Hematopoietic multipotent progenitor cell (in vitro differentiated cells): ENCODE measurements at regions not wholly inside any gene's neighbourhood (a gene's known extent, or its start where the extent isn't known, plus 50 kb on each side); places are given as distances from the start of the nearest gene placed in this dataset.

Experiments used
- DNase-seq, 3 donors: peaks; one replicate each; pipeline ENCODE4 v3.0.0-alpha.2; 2011 to 2015; ENCODE audit warnings: low read depth in 2 of 3, low spot score in 2 of 3

DNA sequence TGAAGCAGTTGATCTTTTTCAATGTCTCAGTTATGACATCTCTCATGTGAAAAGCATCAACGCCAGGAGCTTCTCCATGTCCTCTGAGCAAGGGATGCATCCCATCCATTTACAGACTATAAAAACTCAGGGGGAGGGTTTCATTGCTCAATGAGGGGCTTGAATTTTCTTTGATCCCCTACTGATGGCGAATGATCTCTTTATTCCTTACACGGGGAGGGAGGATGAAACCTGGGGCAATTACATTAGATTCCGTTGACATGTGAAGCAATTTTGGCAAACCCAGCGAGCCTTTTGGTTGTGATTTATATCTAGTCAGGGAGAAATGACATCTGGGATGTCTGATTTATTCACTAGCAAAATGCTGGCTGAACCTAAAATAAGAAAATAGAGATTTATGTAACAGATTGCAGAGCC, 268.9 kb downstream of the HIVEP2 start:
- DNase-seq, result no peak

DNA sequence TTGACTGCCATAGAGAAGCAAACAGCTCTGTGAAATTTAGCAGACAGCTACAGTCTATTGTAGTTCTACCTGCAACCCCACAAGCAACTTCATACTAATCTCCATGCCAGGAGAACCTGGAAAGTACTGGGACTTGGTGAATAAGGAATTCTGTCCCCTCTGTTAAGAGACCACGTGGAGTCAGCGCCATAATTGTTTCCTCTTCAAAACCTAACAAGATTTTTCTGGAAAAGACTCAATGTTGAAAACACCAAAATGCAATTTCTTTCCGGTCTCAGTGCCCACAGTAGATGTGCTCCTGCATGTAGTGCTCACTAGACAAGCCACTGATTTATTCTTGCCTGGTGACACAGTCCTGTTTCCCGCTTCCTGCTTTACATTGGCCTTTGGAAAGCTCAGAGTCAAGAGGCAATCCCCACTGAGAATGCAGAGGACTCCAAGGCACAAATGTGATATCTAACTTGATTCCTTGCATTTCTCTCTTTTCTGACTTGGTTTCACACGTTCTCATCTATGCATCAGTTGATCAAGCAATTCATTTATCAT, 268.3 kb downstream of the HIVEP2 start:
- no peak for DNase-seq

DNA sequence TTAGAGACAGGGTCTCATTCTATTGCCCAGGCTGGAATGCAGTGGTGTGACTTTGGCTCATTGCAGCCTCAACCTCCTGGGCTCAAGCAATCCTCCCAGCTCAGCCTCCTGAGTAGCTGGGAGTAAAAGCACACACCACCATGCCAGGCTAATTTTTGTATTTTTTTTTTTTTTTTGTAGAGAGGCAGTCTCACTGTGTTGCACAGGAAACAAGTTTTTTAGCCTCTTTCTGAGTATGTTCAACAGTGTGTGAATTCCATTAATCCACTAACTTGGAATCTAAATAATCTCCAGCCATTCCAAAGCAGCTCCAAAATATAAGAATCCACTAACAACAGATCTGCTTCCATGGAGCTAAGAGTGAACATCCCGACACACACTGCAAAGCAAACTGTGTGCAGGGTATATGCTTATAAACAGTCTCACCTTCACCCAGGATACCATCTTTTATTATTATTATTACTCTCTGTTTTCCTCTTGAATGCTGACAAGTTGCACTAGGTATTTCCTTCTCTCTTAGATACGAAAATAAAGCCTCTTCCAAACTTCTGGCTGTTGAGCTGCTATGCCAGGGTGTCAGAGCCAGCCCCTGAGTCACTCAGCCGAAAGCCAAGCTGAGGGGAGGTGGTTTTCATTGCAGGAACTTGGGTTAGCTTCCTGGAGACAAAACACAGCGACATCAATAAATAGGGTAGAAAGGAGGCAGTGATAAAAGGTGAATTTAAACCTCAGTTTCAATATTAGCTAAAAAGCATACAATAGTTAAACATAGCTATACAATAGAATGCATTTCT, 264.9 kb downstream of the HIVEP2 start:
- peak in 2 of 3 donors; percentile 53 to 57 for DNase-seq

DNA sequence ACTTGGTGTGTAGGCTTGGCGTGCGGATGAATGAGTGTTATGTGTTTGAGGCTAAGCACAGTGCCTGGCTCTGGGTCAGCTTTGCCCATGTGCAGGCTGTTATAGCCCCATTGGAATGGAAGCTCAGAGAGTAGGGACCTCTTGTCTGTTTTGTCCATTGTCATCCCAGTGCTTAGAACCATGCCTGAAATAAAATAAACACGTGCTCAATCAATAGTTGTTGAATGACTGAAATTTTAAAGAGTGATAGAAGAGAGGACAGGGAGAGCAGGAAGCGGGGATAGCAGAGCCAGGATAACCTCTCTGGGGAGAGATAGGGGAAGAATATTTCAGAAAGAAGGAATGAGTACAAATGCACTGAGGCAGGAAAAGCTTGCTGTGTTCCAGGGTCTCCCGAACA, 263.9 kb downstream of the HIVEP2 start:
- DNase-seq, result no peak

DNA sequence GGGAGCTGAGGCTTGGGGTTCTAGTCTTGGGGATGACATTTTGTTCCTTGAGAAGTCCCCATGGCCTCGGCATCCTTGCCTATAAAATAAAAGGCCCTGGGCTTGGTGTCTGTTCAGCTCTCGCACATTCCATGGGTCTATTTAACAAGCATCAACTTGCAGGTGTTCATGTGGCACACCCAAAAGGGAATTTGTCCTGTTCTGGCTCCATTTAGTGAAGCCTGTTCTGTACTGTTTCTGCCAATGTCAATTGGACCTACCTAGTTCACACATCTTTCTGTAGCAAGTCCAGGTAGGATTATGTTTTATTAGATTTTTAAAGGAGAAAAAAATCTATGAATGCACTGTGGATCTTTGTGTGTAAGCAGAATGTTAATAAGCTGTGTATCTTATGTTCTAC, 262.0 kb downstream of the HIVEP2 start:
- DNase-seq, result no peak

DNA sequence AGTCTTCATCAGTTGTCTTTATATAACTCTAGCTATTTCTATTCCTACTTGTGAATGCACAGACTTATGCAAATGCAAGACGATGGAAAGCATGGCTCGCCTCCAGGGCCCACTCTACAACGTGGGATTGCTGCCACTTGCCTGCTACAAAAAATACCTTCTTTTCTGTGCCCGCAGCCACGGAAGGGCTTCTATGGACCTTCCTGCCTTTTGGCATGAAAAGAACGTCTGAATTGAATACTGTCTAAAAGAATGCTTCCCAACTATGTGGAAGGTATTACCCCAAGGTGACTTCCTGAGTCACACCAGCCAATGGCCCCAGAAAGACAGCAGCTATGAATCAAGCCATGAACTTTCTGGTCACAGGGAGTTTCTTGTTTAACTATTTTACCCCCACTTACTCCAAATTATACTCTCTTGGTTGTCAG, 261.2 kb downstream of the HIVEP2 start:
- DNase-seq, result no peak

DNA sequence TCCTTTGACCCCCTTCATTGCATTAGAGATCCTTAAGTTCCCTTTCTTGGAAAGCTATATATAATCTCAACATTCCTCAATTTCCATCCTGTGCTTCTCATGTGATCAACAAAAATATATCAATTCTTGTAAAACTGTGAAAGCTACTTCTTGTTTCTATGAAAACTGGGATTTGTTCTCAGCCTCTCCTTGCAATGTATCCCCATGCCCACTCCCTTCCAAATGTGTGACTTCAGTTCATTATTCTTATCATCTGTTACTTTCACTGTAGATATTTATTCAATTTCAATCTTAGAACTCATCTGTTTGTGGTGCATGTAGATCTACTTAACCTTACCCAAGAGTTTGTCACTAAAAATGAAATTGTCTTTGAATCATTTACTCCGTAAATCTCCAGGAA, 260.6 kb downstream of the HIVEP2 start:
- DNase-seq, result no peak

DNA sequence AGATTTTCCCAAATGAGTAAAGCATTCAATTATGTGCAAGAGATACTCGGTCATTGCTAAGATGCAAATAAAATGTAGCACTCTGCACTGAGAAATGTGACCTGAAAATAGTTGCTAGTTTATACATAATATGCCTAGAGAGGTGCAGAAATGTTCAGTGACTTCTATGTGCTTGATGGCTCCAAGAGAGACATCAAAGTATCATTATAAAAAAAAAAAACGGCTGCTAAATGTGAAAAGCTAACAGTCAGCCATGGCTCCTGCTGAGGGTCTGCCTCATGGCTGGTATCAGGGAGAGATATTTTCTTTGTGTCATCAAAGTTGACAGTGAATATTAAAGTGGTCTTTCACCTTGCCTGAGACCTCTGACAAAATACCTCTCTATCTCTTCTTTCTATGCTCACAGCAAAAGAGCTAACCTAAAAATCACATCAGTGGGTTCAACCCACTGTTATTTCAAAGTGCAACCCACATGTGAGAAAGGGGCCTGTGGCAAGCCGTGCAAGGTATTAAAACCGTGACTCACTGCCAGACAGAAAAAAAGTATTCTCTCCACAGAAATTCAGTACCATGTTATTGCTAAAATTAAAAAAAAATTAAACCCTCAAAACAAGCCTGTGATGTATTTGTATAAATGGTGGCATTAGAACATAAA, 259.0 kb downstream of the HIVEP2 start:
- DNase-seq, result no peak

DNA sequence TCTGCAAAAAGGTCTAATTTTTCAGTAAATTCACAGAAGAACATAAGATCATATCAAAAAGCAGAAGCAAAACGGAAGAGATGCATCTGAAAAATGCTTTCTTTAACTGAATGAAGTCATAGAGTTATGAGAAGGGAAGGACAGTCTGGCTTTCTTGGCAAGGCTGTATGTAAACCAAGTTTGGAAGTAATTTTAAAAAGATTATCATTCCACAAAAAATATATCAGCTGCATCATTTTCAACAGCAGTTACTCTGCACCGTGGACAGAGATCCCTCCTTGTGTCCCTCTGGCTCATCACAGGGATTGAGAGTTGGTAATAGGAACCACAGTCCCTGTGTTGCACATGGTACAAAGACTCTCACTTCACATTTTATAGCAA, 258.5 kb downstream of the HIVEP2 start:
- DNase-seq, result no peak

DNA sequence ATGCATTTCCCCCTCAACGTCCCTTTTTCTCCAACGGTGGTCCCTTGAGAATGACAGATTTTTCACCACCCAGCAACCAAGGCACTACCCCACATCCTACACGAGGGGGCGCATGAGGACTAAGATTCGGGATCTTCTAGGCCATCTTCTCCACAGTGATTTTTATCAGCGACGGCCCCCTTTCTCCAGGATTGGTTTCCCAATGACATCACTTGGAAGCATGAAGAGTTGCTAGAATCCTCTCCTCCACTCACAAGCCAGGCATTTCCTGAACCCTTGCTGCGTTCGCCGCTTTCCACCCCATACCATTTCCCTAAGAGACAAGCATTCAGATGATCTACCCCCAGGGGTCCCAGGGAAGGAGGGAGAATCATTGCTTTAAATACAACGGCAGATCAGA, 252.0 kb downstream of the HIVEP2 start:
- peak; percentile 49 to 81 (median 63) for DNase-seq

DNA sequence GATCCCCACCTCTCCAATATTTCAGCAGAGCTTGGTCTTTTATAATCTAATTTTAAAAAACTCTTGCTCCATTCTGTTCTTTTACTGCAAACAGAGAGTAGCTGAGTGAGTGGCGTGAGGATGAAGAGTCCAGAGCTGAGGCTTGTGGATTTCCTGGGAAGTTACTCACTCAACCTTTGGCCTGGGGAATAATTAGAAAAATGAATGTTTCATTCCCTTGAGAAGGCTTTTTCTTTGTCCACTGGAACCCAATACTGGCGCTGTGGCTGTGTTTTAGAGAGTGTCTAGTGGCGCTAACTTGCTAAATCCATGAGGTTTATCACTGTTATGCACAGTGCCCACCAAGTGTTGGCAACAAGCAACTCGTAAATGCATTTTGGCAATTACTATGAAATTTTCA, 251.5 kb downstream of the HIVEP2 start:
- no peak for DNase-seq

DNA sequence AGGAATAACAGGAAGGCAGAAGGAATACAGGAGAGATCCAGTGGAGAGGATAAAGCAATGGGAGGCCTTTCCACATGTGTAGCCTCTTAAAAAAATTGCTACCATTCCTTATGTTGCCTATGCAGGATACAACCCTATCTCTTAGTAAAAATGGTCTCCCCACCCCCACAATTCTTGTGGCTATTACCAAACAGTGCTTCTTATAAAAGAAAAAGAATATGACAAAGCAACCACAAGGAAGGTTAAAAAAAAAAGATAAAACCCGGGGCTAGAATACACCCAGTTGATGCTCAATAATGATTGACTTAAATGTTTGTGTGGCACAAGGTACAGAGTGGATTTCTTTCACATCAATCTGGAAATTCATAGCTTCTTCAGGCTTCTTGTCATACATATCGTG, 250.9 kb downstream of the HIVEP2 start:
- DNase-seq, result peak in 1 of 3 donors; percentile 5

DNA sequence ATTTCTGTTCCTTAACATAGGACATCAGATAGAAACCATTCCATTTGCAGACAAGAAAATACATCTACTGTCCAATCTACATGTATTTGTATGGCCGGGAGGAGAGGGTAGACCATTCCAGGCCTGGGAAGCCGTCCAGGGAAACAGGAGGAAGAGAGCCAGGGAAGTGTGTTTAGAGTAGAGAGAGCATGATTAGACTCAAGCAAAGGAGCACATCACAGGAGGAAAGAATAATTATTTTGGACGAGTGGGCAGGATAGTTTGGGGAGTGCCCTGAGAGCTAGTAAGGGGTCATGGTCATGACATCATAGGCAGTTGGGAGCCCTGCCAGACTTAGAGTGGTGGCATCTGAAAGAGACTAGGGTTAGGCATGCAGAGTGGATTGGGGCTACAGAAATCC, 250.0 kb downstream of the HIVEP2 start:
- no peak for DNase-seq

DNA sequence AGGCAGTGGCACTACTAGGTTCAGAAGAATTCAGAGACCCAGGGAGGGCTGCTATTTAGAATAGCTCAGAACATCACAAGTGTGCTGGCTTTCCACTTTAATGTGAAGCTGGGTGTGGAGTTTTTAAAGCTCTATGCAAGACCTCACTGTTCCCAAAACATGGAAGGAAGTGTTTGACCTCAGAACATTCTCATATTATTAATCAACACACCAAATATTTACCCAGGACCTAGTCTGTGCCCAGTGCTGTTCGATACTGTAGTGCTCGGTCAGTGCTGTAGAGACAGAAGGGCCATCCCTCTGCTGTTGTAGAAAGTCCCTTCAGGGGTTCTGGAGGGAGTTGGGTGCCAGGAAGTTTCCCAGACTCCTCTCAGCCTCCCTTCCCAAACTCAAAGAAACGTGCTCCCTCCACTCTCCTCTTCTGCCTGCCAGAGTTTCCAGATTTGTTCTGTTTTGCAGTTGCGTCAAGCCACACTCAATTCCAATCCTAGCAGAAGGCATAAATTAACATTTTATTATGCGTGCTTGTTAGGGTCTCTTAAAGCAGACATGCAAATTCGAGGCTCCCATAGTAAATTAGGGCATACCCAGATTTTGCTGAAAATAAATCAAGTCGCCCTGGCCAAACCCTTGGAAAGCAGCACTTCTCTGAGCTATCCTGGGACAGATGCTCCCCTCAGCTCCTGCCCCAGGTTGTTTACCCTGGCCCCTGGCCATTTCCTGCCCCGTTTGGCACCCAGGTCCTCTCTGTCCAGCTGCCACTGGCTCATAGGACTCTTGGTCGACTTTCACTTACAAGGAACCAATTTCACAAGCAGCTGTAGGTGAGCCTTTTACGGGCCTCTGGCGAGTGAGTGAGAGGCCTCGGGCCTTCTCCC, 248.6 kb downstream of the HIVEP2 start:
- DNase-seq, result no peak

DNA sequence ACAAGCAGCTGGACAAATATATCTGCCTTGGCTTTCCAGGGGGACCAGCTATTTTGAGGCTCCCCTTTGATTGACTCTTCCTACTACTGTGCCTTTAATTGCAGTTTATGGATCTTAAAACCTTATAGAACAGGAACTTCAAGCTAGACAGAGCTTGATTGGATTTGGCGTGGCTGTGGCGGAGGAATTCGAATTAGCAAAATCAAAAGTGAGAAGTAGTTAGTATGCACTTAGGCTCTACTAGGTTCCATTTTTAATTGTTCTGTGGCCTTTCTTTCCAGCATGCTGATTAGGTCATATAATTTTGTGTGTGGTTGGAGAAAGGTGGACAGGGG, 248.0 kb downstream of the HIVEP2 start:
- DNase-seq, result no peak

DNA sequence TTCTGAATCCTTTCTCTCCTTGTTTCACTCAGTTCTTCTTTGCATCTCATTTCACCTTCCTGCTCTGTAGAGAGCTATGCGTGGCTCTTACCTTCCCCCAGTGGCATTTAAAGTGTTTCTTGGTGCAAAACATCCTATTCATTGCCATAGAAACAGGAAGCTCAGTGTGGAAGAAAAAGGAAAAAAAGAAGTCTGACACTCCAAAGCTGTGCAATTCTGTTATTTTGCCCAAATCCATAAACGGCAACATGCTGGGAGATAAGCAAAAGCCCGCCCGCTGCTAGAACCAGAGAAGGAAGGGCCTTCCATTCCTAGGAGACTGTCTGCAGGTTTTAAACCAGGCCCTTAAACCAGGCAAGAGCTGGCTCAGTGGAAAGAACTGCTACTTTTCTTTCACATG, 247.1 kb downstream of the HIVEP2 start:
- no peak for DNase-seq

DNA sequence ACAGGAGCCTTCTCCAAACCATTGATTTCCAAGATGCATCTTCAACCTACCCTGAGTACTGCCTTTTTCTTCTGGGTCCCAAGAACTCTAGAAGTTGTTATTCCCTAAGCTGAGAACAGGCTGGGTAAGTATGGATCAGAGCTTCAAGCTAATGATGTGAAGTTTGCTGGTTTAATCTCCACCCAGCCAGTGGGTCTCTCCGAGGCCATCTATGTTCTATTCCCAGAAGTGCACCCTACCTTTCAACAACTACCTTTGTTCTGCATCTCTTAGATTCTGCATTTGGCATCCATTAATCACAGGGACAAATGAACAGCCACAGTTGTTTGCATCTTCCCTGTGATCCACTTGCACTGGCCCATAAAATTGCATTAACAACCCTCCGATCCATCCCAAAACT, 246.2 kb downstream of the HIVEP2 start:
- DNase-seq, result no peak

DNA sequence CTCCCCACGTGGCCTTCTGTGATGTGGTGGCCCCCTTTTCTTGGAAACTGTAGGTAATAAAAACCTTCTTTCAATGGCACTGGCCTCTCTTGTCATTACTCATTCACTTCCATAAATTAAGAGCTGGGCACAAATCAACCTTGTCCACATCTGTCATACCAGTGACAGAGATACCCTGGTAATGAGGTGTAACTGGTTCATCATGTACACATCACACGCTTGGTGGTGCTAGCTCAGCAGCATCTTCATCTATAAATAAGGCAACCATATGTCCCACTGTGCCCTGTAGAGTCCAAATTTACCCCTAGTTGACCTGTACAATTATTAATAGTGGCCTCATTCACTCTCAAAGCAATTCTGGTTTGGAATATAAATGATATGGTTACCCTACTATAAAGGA, 245.6 kb downstream of the HIVEP2 start:
- DNase-seq, result no peak

DNA sequence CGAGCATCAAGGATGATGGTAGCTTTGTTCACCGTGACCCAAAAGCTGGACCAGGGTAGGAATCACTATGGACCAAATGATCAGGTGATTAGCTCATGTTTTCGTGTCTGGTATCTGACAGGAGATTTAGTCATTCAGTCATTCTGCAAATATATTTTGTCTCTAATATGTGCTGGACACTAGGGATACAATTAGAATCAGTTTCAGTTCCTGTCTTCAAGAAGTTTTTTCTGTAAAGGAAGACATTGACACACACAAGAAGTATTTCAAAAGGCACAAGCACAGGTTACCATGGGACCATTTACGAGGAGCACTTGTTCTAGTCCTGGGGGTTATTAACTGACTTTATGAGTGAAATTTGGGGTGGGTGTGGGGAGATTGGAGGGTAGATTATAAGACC, 244.9 kb downstream of the HIVEP2 start:
- no peak for DNase-seq

DNA sequence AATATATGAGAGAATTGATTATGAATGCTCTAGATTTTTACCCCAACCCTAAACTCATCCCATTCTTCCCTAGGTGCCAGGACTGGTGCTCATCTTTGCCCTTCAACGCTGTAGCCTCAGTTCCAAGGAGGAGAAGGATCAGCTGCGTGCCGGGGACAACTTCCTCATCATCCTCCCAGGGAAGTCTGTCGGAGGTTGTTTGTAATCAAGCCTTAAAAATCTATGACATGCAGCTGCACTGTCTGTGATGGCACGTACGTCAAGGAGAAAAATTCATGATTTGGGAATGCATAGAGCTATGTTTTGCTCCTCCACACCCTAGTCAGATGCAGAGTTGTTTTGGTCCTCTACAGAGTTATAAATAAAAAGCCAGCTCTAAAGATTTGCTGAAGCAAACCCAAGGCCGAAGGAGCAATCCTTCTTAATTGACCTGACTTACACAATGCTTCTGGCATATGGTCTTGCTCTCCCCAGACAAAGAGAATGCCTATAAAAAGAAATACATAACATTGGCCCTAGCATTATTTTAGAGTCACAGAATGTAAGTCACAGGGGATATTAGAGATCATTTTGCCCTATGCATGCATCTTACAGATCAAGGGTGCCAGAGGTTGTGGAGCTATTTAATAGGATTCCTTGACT, 244.2 kb downstream of the HIVEP2 start:
- DNase-seq, result no peak
